Loucy (cell line): ENCODE measurements at regions not wholly inside any gene's neighbourhood (a gene's known extent, or its start where the extent isn't known, plus 50 kb on each side); places are given as distances from the start of the nearest gene placed in this dataset.

ENCODE experiments used
- H2AFZ ChIP-seq: fragments of 200-600 bp; sonication (generic); 2 replicates; pipeline ENCODE4 v1.6.0; 2016; ENCODE audit warnings: antibody characterized with exemption, mild to moderate bottlenecking, low read length, moderate library complexity
- H3F3A ChIP-seq: fragments of 200-600 bp; 2 replicates; pipeline ENCODE4 v1.6.0; 2016; ENCODE audit warnings: antibody characterized with exemption, low read depth, mild to moderate bottlenecking
- H3K27me3 ChIP-seq: fragments of 200-600 bp; sonication (generic); 2 replicates; pipeline ENCODE4 v1.6.1; 2014; ENCODE audit warnings: low read length, mild to moderate bottlenecking; ENCODE audit not compliant: insufficient read depth, poor library complexity, severe bottlenecking
- H3K36me3 ChIP-seq: fragments of 200-600 bp; sonication (generic); 2 replicates; pipeline ENCODE4 v1.6.1; 2016; ENCODE audit warnings: low read length; ENCODE audit not compliant: insufficient read depth
- H3K4me1 ChIP-seq: fragments of 200-600 bp; sonication (generic); 2 replicates; pipeline ENCODE4 v1.5.1; 2014; ENCODE audit warnings: low read length, mild to moderate bottlenecking; ENCODE audit not compliant: insufficient read depth, poor library complexity, severe bottlenecking
- H3K4me2 ChIP-seq: fragments of 200-600 bp; sonication (generic); 2 replicates; pipeline ENCODE4 v1.6.0; 2014; ENCODE audit warnings: antibody characterized with exemption, low read length, low read depth, mild to moderate bottlenecking; ENCODE audit not compliant: poor library complexity, severe bottlenecking
- H3K4me3 ChIP-seq: fragments of 200-600 bp; sonication (generic); 2 replicates; pipeline ENCODE4 v1.5.1; 2014; ENCODE audit warnings: low read length, mild to moderate bottlenecking, mixed read lengths; ENCODE audit not compliant: poor library complexity, severe bottlenecking
- H3K79me2 ChIP-seq: fragments of 200-600 bp; sonication (generic); 2 replicates; pipeline ENCODE4 v1.6.1; 2014; ENCODE audit warnings: low read length; ENCODE audit not compliant: insufficient read depth
- H3K9ac ChIP-seq: fragments of 200-600 bp; sonication (generic); 2 replicates; pipeline ENCODE4 v1.6.0; 2014; ENCODE audit warnings: mild to moderate bottlenecking, low read depth, low read length, moderate library complexity; ENCODE audit not compliant: poor library complexity, severe bottlenecking
- H3K9me2 ChIP-seq: fragments of 200-600 bp; sonication (generic); replicated peaks from 2 replicates; pipeline ENCODE4 v1.6.1; 2016; ENCODE audit warnings: low read depth, low read length, mixed read lengths
- H3K9me3 ChIP-seq: fragments of 200-600 bp; sonication (generic); 2 replicates; pipeline ENCODE4 v1.6.1; 2014; ENCODE audit warnings: mild to moderate bottlenecking, antibody characterized with exemption, low read length, low read depth; ENCODE audit not compliant: insufficient read depth
- H4K20me1 ChIP-seq: fragments of 200-600 bp; sonication (generic); 2 replicates; pipeline ENCODE4 v1.6.0; 2014; ENCODE audit warnings: antibody characterized with exemption, low read length, mild to moderate bottlenecking; ENCODE audit not compliant: insufficient read depth, poor library complexity, severe bottlenecking
- EZH2phosphoT487 ChIP-seq: fragments of 200-600 bp; IDR thresholded peaks from 2 replicates; pipeline ENCODE4 v1.6.1; 2018; ENCODE audit warnings: antibody characterized with exemption, mild to moderate bottlenecking, moderate library complexity, borderline replicate concordance
- TF ChIP-seq, protein P1 (sequence below): fragments of 200-600 bp; sonication (generic); conservative IDR thresholded peaks from 2 replicates; pipeline ENCODE4 v1.5.1; 2014; ENCODE audit warnings: mild to moderate bottlenecking, antibody characterized with exemption, low read length

DNA sequence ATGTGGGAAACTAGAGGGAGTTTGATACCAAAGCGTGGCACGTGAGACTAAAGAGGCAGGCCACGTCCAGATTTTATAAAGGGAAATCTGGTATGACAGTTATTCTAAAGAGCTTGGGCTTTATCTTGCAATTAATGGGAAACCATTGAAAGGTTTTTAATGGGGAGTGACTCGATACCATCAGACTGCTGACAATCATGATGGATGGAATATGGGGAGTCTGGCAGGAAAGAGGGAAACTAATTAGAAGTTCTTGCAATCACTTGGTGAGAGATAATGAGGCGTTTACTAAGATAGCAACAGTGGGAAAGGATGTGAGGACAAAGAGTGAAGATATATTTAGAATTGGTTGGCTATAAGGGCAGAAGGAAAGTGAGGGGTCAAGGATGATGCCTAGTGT is 94.0 kb downstream of the MBL2 start:
- Histone ChIP-seq H3K4me3 (peak overlapping the region; percentile 19), H3K79me2 (no peaks in the 10 kb centered on the region), H3K9me3 (no peaks in the 10 kb centered on the region), H3K9me2 (no peaks in the 10 kb centered on the region), H3K4me1 (no peaks in the 10 kb centered on the region), H2AFZ (no peak overlapping the region), H3K9ac (no peak overlapping the region), H3K36me3 (no peaks in the 10 kb centered on the region), H3F3A (no peaks in the 10 kb centered on the region), H4K20me1 (no peaks in the 10 kb centered on the region), H3K27me3 (no peaks in the 10 kb centered on the region), H3K4me2 (peak overlapping the region; percentile 36)
- TF ChIP-seq EZH2phosphoT487, result no peak
- TF ChIP-seq, protein P1, sequence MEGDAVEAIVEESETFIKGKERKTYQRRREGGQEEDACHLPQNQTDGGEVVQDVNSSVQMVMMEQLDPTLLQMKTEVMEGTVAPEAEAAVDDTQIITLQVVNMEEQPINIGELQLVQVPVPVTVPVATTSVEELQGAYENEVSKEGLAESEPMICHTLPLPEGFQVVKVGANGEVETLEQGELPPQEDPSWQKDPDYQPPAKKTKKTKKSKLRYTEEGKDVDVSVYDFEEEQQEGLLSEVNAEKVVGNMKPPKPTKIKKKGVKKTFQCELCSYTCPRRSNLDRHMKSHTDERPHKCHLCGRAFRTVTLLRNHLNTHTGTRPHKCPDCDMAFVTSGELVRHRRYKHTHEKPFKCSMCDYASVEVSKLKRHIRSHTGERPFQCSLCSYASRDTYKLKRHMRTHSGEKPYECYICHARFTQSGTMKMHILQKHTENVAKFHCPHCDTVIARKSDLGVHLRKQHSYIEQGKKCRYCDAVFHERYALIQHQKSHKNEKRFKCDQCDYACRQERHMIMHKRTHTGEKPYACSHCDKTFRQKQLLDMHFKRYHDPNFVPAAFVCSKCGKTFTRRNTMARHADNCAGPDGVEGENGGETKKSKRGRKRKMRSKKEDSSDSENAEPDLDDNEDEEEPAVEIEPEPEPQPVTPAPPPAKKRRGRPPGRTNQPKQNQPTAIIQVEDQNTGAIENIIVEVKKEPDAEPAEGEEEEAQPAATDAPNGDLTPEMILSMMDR, result no peak

DNA sequence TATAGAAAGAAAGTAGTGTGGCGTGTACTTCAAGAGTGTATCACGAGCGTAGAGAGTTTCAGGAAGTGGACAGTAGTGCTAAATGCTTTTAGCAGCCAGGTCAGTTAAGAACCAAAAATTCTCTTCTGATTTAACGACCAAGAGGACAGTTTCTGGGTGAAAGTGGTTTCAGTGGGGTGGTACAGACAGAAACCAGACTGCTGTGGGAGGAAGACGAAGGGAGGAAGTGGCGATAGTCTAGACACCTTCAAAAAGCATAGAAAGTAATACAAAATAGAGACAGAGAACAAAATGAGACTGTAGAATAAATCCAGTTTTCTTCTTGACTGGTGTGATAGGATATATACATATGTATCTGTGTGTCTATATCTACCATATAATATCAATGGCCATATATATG is 93.5 kb downstream of the MBL2 start:
- peak overlapping the region; percentile 36 for H3K4me2 ChIP-seq
- TF ChIP-seq, protein P1, result no peak
- TF ChIP-seq EZH2phosphoT487, result no peak

DNA sequence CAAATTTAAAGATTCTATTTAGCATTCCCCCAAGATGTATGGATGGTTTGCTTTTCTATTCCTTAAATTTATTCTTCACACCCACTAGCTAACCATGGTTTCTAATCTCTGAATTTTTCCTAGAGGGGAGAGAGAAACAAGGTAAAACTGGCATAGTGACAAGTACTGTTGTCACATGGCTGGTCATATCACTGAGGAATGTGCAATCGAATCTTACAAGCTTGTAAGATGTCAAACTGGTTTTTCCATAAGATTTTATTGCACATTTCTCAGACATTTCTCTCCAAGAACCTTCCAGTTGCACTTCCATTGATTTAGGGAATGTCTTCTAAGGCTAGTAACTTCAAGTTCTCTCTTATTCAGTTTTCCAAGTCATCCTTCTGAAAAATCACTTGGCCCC is 89.8 kb downstream of the MBL2 start:
- Histone ChIP-seq H3K36me3 (no peaks in the 10 kb centered on the region), H3K9me3 (no peaks in the 10 kb centered on the region), H3K4me2 (no peak overlapping the region), H3K4me1 (no peaks in the 10 kb centered on the region), H3K9me2 (no peaks in the 10 kb centered on the region), H3K9ac (no peak overlapping the region), H2AFZ (no peak overlapping the region), H3K4me3 (no peak overlapping the region), H3F3A (no peaks in the 10 kb centered on the region), H4K20me1 (no peaks in the 10 kb centered on the region), H3K79me2 (no peaks in the 10 kb centered on the region), H3K27me3 (no peaks in the 10 kb centered on the region)
- no peak for TF ChIP-seq EZH2phosphoT487
- TF ChIP-seq, protein P1, result no peak

More for the DNA sequence above, 93.5 kb downstream of the MBL2 start:
- H3K79me2 ChIP-seq, result no peaks in the 10 kb centered on the region
- no peaks in the 10 kb centered on the region for H3K36me3 ChIP-seq
- H4K20me1 ChIP-seq, result no peaks in the 10 kb centered on the region
- H3K4me3 ChIP-seq, result peak overlapping the region; percentile 19
- no peaks in the 10 kb centered on the region for H3K9me2 ChIP-seq
- H3F3A ChIP-seq, result no peaks in the 10 kb centered on the region
- H3K4me1 ChIP-seq, result no peaks in the 10 kb centered on the region
- no peaks in the 10 kb centered on the region for H3K27me3 ChIP-seq
- H2AFZ ChIP-seq, result no peak overlapping the region
- H3K9ac ChIP-seq, result no peak overlapping the region
- H3K9me3 ChIP-seq, result no peaks in the 10 kb centered on the region
